SK-N-SH (cell line): ENCODE measurements at regions not wholly inside any gene's neighbourhood (a gene's known extent, or its start where the extent isn't known, plus 50 kb on each side); places are given as distances from the start of the nearest gene placed in this dataset.

Source experiments
- CTCF ChIA-PET: fragments of 300-600, 350-600 bp; formaldehyde crosslinking; extraction: SDS; loops from one replicate; lab custom pipeline; 2021; lab: Yijun Ruan, JAX
- POLR2A ChIA-PET: fragments of 350-600 bp; sonication (Branson Sonifier 250); formaldehyde crosslinking; extraction: SDS; loops from one replicate; lab custom pipeline; 2020; ENCODE audit warnings: antibody characterized with exemption, inconsistent platforms; lab: Yijun Ruan, JAX
- DNase-seq: peaks from one replicate; pipeline ENCODE4 v3.0.0; 2012
- H2AFZ ChIP-seq: fragments of 200-600 bp; sonication (generic); 2 replicates; pipeline ENCODE4 v1.8.1; 2016; ENCODE audit warnings: antibody characterized with exemption, mild to moderate bottlenecking, low read depth
- H3F3A ChIP-seq: fragments of 200-600 bp; sonication (generic); replicated peaks from 2 replicates; pipeline ENCODE3; 2016; ENCODE audit warnings: antibody characterized with exemption, mild to moderate bottlenecking; ENCODE audit not compliant: insufficient read depth
- H3K27ac ChIP-seq, 2 experiments: fragments of 200-500 bp in 1 of 2; fragments of 200-600 bp in 1 of 2; sonication (Bioruptor generic) in 1 of 2; sonication (generic), shearing (Covaris generic) in 1 of 2; 2 replicates each; pipeline versions ENCODE4 v1.5.1 to v1.6.1; 2014 to 2016; ENCODE audit warnings: low read depth in 2 of 2, inconsistent platforms in 1 of 2, low read length in 1 of 2, mild to moderate bottlenecking in 1 of 2, mixed read lengths in 1 of 2
- H3K27me3 ChIP-seq: fragments of 200-600 bp; sonication (generic), shearing (Covaris generic); 2 replicates; pipeline ENCODE4 v1.6.1; 2016; ENCODE audit warnings: mixed run types; ENCODE audit not compliant: insufficient read depth
- H3K36me3 ChIP-seq, 2 experiments: fragments of 200-500 bp in 1 of 2; fragments of 200-600 bp in 1 of 2; sonication (Bioruptor generic) in 1 of 2; sonication (generic) in 1 of 2; replicated peaks in 1 of 2; 2 replicates each; pipeline versions ENCODE3 to v1.5.1; 2014 to 2016; ENCODE audit warnings: low read length in 1 of 2, mild to moderate bottlenecking in 1 of 2; ENCODE audit not compliant: insufficient read depth in 2 of 2, control insufficient read depth in 1 of 2
- H3K4me1 ChIP-seq, 2 experiments: fragments of 200-500 bp in 1 of 2; fragments of 200-600 bp in 1 of 2; sonication (Bioruptor generic) in 1 of 2; sonication (generic), shearing (Covaris generic) in 1 of 2; 2 replicates each; pipeline versions ENCODE4 v1.5.1 to v1.6.1; 2014 to 2016; ENCODE audit warnings: low read depth in 1 of 2, low read length in 1 of 2, mixed run types in 1 of 2; ENCODE audit not compliant: insufficient read depth in 2 of 2, control insufficient read depth in 1 of 2
- H3K4me2 ChIP-seq: fragments of 200-600 bp; sonication (generic), shearing (Covaris generic); 2 replicates; pipeline ENCODE4 v1.6.1; 2017; ENCODE audit warnings: mixed run types
- H3K4me3 ChIP-seq, 2 experiments: fragments of 200-500 bp in 1 of 2; fragments of 200-600 bp in 1 of 2; sonication (Bioruptor generic) in 1 of 2; sonication (generic), shearing (Covaris generic) in 1 of 2; 2 replicates each; pipeline versions ENCODE4 v1.5.1 to v1.8.1; 2014 to 2016; ENCODE audit warnings: low read depth in 2 of 2, inconsistent platforms in 1 of 2, low read length in 1 of 2, mild to moderate bottlenecking in 1 of 2, mixed read lengths in 1 of 2, moderate library complexity in 1 of 2
- H3K79me2 ChIP-seq: fragments of 200-600 bp; sonication (generic); 2 replicates; pipeline ENCODE4 v1.8.1; 2017; ENCODE audit warnings: mild to moderate bottlenecking; ENCODE audit not compliant: insufficient read depth
- H3K9ac ChIP-seq: fragments of 200-600 bp; sonication (generic); 2 replicates; pipeline ENCODE4 v1.6.1; 2017; ENCODE audit warnings: mixed run types
- H3K9me2 ChIP-seq: fragments of 200-600 bp; sonication (generic); 2 replicates; pipeline ENCODE4 v1.6.1; 2017; ENCODE audit warnings: mixed run types
- H3K9me3 ChIP-seq: fragments of 200-600 bp; sonication (generic); 2 replicates; pipeline ENCODE4 v1.6.1; 2017; ENCODE audit warnings: mixed run types, mild to moderate bottlenecking, moderate library complexity
- H4K20me1 ChIP-seq: fragments of 200-600 bp; sonication (generic); 2 replicates; pipeline ENCODE4 v1.6.1; 2017; ENCODE audit warnings: mild to moderate bottlenecking, mixed run types; ENCODE audit not compliant: insufficient read depth
- EZH2phosphoT487 ChIP-seq: fragments of 200-600 bp; sonication (generic); IDR thresholded peaks from 2 replicates; pipeline ENCODE4 v1.6.1; 2017; ENCODE audit warnings: low read depth, mixed run types, mild to moderate bottlenecking, antibody characterized with exemption, moderate library complexity, borderline replicate concordance
- FOSL2 ChIP-seq: IDR thresholded peaks from 2 replicates; pipeline ENCODE4 v1.4.0; 2012; ENCODE audit warnings: low read depth, mild to moderate bottlenecking, moderate library complexity, borderline replicate concordance
- FOXM1 ChIP-seq: IDR thresholded peaks from 2 replicates; pipeline ENCODE4 v1.4.0; 2012; ENCODE audit warnings: low read depth, mild to moderate bottlenecking
- IRF3 ChIP-seq: fragments of 150-350 bp; IDR thresholded peaks from 2 replicates; pipeline ENCODE4 v1.6.1; 2016; ENCODE audit warnings: mild to moderate bottlenecking, low read depth, low read length
- JUND ChIP-seq: IDR thresholded peaks from 2 replicates; pipeline ENCODE4 v1.4.0; 2012
- MAX ChIP-seq: IDR thresholded peaks from 2 replicates; pipeline ENCODE4 v1.4.0; 2012; ENCODE audit warnings: low read depth
- RAD21 ChIP-seq: IDR thresholded peaks from 2 replicates; pipeline ENCODE4 v1.6.1; 2012; ENCODE audit warnings: mild to moderate bottlenecking, low read length
- RFX5 ChIP-seq: IDR thresholded peaks from 2 replicates; pipeline ENCODE4 v1.6.1; 2012; ENCODE audit warnings: mild to moderate bottlenecking, improper control_type of control experiment, low read length
- TCF12 ChIP-seq: IDR thresholded peaks from 2 replicates; pipeline ENCODE4 v1.4.0; 2012
- YY1 ChIP-seq: IDR thresholded peaks from 2 replicates; pipeline ENCODE4 v1.4.0; 2012; ENCODE audit warnings: low read depth, mild to moderate bottlenecking
- ZBTB33 ChIP-seq: IDR thresholded peaks from 2 replicates; pipeline ENCODE4 v1.4.0; 2012; ENCODE audit warnings: low read depth, borderline replicate concordance
- WGBS: methylation state at CpG from one replicate; pipeline ENCODE4 v1.1.6; 2017; ENCODE audit warnings: low lambda C conversion rate; 5-methylcytosine and 5-hydroxymethylcytosine counted together

DNA sequence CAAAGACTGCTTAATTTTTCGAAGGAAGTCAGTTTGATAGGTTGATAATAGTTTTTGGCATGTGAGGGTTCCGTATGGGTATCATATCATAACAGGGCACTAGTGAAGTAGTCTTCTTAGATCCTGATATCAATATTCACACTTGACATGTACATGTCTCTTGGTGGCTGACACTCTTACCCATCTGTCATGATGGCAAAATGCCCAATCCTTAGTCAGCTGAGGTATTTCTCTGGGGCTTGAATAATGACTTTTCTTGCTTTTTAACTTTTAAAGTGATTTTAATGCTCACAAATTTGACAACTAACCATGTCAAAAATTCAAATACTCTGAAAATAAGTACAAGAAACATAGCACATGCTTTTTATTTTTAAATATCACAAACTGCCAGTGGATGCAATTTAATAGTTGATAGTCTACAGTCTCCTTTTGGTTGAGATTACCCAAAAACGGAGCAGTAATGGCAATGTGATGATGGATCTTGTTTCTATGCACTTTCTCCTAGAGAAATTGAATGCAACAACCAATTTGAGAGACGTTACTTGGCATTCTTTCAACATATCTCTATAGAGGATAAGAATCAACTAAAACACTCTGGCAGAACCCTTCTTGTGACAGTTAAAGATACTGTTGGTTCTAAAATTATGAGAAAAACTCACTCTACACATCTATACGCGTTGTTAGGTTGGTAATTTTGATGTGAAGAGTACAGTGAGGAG, 552.9 kb upstream of the PABPC4L start (continued):
- TF ChIP-seq ZBTB33 (no peak), FOXM1 (no peak), IRF3 (no peak), TCF12 (no peak), RAD21 (no peak), RFX5 (no peak), FOSL2 (no peak), JUND (no peak)

GRCh38 chr4:134753390-134753789, 551.8 kb upstream of the PABPC4L start:
- POLR2A ChIA-PET = no interaction called here
- H3K9ac ChIP-seq = no peak overlapping the region
- H3K9me2 ChIP-seq = no peaks in the 10 kb centered on the region
- no peaks in the 10 kb centered on the region for H3F3A ChIP-seq
- H3K27ac ChIP-seq = no peak overlapping the region
- H2AFZ ChIP-seq = no peak overlapping the region
- H3K27me3 ChIP-seq = no peaks in the 10 kb centered on the region
- no peaks in the 10 kb centered on the region; a peak in 1 of 4 replicates for H3K4me1 ChIP-seq
- 0% methylated on average over 1 of the region's 1 CpG for WGBS
- no peak for DNase-seq
- no peaks in the 10 kb centered on the region for H3K79me2 ChIP-seq
- CTCF ChIA-PET = interaction anchor here (1.1 kb wide), 1 partner anchor 35 kb away, joined by 3 read pairs; no protein-coding TSS in a partner anchor
- H3K9me3 ChIP-seq = no peaks in the 10 kb centered on the region
- no peaks in the 10 kb centered on the region for H3K36me3 ChIP-seq
- H3K4me3 ChIP-seq = no peak overlapping the region
- no peak overlapping the region for H3K4me2 ChIP-seq
- TF ChIP-seq MAX = no peak
- TF ChIP-seq YY1 = no peak
- TF ChIP-seq EZH2phosphoT487 = no peak
- no peaks in the 10 kb centered on the region for H4K20me1 ChIP-seq
